SIG-M5 treated with dmso at 0.1 percent for 504 hours (cell line): ENCODE measurements at regions not wholly inside any gene's neighbourhood (a gene's known extent, or its start where the extent isn't known, plus 50 kb on each side); places are given as distances from the start of the nearest gene placed in this dataset.
"Not testable (repeated sequence)": the region's sequence is repeated elsewhere in the genome, so short reads cannot be mapped to it uniquely, and the experiment has no call there.

Source experiments
- DNase-seq: peaks from one replicate; lab custom pipeline; 2025; ENCODE audit not compliant: unreplicated experiment; lab: John Stamatoyannopoulos, UW

DNA sequence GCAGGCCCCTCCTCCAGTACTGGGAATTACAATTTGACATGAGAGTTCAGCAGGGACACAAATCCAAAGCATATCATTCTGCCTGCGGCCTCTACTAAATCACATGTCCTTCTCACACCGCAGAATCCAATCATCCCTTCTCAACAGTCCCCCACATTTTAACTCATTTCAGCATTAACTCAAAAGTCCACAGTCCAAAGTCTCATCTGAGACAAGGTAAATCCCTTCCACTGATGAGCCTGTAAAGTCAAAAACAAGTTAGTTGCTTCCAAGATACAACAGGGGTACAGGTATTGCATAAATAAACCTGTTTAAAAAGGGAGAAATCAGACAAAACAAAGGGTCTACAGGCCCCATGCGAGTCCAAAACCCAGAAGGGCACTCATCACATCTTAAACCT, 64.0 kb downstream of the EBNA1BP2 start:
- no peak for DNase-seq

GRCh38 chr1:43107664-43108063, 64.4 kb downstream of the EBNA1BP2 start:
- no peak for DNase-seq

GRCh38 chr1:43104027-43104763, 67.9 kb downstream of the EBNA1BP2 start:
- no peak for DNase-seq

DNA sequence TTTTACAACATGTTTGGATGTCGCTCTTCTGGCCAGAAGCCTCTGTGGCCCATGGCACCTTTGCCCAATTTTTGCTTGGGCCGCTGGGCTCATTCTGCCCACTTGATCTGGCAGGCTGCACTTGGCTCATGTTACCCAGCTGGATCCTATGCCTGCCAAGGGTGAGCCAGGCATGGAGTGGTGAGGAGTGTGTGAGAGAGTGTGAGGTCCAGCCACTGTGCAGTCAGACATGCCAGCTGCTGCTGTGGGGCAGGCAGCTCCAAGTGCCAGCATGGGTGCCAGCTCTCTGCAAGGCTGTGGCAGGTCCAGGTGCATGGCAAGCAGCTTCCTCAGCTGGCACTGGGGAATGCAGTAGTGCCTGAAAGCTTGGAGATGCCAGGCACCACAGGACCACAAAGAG, 71.0 kb downstream of the EBNA1BP2 start:
- DNase-seq = no peak

- no peak for DNase-seq
Observed at GRCh38 chr1:43098200-43098599, 73.9 kb downstream of the EBNA1BP2 start.

- not testable (repeated sequence) for DNase-seq
Observed at GRCh38 chr1:43096528-43096927, 75.6 kb downstream of the EBNA1BP2 start.

DNA sequence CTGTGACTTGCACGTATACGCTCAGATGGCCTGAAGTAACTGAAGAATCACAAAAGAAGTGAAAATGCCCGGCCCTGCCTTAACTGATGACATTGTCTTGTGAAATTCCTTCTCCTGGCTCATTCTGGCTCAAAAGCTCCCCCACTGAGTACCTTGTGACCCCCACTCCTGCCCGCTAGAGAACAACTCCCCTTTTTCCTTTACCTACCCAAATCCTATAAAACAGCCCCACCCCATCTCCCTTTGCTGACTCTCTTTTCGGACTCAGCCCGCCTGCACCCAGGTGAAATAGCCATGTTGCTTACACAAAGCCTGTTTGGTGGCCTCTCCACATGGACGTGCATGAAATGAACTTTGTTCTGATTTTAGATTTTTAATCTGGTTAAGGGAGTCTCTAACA, 81.3 kb downstream of the EBNA1BP2 start:
- not testable (repeated sequence) for DNase-seq

GRCh38 chr1:43090157-43090556, 81.9 kb downstream of the EBNA1BP2 start:
- DNase-seq = not testable (repeated sequence)

DNA sequence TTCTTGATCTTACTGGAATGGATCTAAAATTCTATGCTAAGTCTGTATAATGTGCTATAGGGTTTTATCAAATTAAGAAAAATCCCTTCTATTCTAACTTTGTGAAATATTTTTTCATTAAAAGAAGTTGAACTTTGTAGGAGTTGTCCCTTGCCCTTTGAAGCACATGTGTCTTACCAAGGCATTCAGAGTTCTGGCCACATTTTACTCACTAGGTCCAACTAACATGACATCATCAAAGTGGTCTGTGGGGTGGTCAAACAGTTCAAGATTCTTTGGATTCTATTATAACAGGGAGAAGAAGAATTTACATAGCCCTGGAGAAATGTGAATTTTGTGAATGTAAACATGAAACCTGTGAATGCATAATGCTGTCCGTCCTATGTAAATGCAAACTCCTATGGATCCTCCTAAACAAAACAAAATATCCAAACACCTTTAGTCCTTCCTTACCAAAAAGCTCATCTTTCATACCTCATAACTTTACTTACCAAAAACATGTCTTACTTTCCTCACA, 88.7 kb downstream of the EBNA1BP2 start:
- no peak for DNase-seq

- DNase-seq = no peak
Observed at GRCh38 chr1:43082740-43083139, 89.3 kb downstream of the EBNA1BP2 start.

DNA sequence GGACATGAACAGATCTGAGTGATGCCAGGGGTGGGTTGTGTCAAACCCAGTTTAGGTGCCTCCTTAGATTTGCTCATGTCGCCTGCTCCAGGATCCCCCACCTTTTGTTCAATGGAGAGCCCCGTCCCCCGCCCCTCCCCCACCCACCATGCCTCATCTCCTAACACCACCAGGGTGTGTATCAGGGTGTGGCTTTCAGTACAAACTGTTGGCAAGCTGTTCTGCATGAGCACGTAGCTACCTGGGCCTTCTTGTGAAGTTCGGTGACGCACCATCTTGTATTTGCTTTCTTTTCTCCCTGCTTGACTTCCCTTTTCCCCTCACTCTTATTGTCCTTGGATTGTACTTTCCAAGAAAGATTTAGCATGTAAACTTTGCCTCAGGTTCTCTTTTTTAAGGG, 94.8 kb downstream of the EBNA1BP2 start:
- DNase-seq = no peak

- no peak for DNase-seq
Observed at GRCh38 chr1:43074709-43075108, 97.4 kb downstream of the EBNA1BP2 start.

DNA sequence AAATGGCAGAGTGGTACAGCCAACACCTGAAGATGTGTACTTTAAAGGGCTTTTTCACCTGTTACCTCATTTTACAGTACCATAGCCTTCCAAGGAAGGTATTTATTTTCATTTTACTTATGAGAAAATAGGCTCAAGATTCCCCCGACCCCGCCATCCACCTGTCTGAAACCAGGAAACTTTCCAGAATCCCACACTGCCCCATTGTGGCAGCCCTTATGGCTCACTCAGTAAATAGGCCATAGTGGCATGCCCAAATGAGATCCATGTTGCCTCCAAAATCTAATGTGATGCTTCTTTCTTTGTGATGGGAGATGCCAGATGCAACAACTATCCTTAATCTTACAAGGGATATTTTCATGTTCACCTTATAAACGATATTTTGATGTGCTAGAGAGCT, 97.8 kb downstream of the EBNA1BP2 start:
- DNase-seq = no peak

- DNase-seq = peak; percentile 74
Observed at GRCh38 chr1:43073490-43074230, 98.4 kb downstream of the EBNA1BP2 start.

DNA sequence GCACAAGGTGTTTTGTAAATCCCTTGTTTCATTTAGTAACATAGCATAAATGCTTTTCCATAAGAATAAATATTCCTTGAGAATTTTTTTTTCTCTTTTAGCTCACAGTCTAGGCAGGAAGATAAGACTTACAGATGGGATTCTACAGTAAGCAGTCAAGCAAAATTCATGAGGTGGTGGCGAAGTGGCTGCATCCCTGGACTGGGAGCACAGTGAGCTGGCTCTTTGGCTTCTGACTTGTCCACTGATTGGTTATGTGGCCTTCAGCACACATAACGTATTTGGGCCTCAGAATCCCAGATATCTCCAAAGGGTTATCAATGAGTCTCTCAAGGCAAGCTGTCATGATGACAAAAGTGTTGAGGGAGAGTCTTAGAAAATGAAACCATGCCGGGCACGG, 99.8 kb downstream of the EBNA1BP2 start:
- DNase-seq = no peak

- no peak for DNase-seq
Observed at GRCh38 chr1:43071241-43071640, 100.8 kb downstream of the EBNA1BP2 start.

GRCh38 chr1:43069461-43070050, 102.5 kb downstream of the EBNA1BP2 start:
- no peak for DNase-seq

GRCh38 chr1:43068911-43069310, 103.2 kb downstream of the EBNA1BP2 start:
- no peak for DNase-seq

GRCh38 chr1:43067977-43068751, 103.9 kb downstream of the EBNA1BP2 start:
- no peak for DNase-seq

DNA sequence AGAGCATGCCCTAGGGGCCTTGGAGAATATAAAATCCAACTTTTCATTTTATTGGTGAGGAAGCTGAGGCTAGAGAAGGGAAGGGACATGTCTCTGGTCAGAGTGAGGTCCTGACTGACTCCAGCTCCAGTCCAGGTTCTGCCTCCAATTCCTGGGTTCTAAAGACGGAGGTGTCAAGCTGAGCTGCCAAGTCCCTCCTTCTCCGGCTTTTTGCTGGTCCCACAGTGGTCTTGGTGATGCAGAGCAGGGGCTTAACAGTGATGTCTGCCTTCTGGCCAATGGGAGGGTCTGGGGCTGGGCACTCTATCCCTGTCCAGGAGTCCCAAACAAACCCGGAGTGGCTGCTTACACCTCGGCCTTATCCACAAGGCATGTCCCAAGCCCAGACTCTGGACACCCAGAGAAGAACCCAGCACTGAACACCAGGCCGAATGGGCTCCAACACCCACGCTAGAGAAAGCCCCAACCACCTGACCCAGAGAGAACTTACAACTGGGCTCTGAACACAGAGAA, 104.8 kb downstream of the EBNA1BP2 start:
- no peak for DNase-seq

GRCh38 chr1:43066578-43066977, 105.5 kb downstream of the EBNA1BP2 start:
- DNase-seq = no peak
